ENCODE measurements at regions not wholly inside any gene's neighbourhood (a gene's known extent, or its start where the extent isn't known, plus 50 kb on each side); places are given as distances from the start of the nearest gene placed in this dataset.

GRCh38 chr3:111244760-111245159 is 173.1 kb downstream of the NECTIN3 start:
- no peak for DNase-seq

GRCh38 chr3:111246967-111247760 is 175.5 kb downstream of the NECTIN3 start:
- no peak for DNase-seq

- no peak for DNase-seq
Observed at GRCh38 chr3:111248406-111248805, 176.8 kb downstream of the NECTIN3 start.

- no peak for DNase-seq
Observed at GRCh38 chr3:111249421-111249820, 177.8 kb downstream of the NECTIN3 start.

DNA sequence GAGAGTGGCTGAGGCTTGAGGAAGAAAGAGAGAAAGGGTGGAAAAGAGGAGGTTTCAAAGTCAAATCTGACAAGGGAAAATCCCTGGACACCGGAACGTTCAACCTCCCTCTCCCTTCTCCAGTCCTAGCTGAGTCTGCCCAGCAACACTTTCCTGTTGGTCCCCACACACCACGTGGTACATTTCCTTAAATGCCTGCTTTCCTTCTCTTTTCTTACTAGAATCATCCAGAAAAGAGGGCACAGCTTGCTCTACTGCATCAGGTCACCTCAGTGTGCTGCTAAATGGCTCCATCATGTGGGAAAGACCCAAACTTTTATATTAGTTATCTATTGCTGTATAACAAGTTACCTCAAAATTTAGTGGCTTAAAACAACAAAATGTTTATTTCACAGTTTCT is 181.2 kb downstream of the NECTIN3 start:
- DNase-seq, result no peak

- DNase-seq, result no peak
Observed at GRCh38 chr3:111253733-111254132, 182.1 kb downstream of the NECTIN3 start.

DNA sequence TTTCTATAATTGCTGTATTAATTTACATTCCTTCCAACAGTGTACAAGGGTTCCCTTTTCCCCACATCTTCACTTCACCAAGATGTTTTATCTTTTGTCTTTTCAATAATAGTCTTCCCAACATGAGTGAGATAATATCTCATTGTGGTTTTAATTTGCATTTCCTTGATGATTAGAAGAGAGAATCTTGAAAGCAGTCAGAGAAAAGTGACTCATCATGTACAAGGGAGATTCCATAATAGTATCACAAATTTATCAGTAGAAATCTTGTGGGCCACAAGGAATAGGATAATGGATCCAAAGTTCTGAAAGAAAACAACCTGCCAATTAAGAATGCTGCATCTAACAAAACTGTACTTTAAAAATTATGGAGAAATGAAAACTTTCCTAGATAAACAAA is 189.3 kb downstream of the NECTIN3 start:
- DNase-seq, result no peak

GRCh38 chr3:111269777-111270176 is 198.2 kb downstream of the NECTIN3 start:
- no peak for DNase-seq

DNA sequence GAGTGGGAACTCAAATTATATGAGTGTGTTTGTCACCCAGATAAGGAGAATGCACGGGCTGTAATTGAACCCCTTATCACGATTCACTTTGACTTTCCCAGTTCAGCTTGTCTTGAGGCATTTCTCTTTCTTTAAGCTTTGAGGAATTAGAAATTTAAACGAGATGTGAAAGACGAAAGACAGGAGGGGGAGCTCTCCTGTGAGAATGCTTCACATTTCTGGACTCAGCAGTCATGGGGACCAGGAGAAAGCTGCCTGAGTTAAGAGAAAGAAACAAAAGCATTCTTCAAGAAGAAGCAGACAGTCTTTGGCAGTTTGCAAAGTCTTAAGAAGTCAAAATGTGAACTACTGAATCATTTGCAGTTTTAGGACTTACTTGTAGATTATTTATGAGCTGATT is 205.6 kb downstream of the NECTIN3 start:
- DNase-seq, result no peak

- DNase-seq, result no peak
Observed at GRCh38 chr3:111278959-111279358, 207.3 kb downstream of the NECTIN3 start.

DNA sequence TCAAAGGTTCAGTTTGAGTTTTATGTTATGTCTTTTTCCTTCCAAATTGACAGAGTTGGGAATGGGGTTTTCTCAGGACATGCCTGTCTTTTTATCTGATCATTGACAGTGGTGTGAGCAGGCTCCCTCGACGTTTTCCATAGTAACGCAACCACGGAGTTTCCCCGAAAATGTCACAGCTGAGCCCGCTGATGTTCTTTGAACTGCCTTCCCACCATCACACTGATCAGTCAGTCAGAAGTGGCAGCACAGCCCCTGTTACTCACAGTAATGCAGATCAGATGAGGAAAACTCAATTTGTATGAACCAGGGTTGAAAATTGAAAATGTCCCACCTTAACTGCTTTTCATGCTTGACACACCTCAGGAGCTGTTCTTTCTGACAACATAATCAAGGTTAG is 210.4 kb downstream of the NECTIN3 start:
- no peak for DNase-seq

GRCh38 chr3:111283165-111283564 is 211.5 kb downstream of the NECTIN3 start:
- no peak for DNase-seq

DNA sequence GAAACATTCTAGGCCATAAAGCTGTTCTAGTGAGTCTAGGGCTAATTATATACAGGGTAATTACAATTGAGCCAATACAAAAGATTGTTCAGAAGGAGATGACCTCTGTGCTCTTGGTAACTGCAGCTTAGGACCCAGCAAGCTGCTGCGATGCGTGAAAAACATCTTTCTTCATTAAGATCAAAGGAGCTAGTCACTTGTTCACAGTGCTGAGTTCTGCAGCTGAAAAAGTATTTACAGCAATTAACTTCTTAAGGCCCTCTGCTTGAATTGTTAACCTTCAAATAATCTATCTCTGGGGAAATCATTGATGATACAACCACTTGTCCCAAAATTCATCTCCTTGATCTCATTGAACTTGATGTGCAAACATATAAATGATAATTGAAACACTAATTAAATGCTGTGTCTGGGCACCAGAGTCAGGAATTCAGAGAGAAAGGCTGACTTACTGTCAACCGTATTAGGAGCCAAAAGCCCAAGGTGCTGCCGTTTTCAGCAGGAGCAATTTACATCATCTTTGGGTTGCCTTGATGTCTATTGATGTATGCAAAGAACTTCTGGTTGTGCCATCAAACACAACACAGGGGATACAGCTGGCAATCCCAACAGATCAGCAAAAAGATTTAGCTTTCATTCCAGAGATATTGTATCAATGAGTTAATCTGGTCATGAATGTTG is 213.0 kb downstream of the NECTIN3 start:
- DNase-seq, result no peak

GRCh38 chr3:111285184-111285538 is 213.5 kb downstream of the NECTIN3 start:
- no peak for DNase-seq

GRCh38 chr3:111285694-111286093 is 214.1 kb downstream of the NECTIN3 start:
- DNase-seq, result no peak

GRCh38 chr3:111286746-111287145 is 215.1 kb downstream of the NECTIN3 start:
- no peak for DNase-seq

GRCh38 chr3:111292117-111292516 is 220.5 kb downstream of the NECTIN3 start:
- DNase-seq, result no peak

GRCh38 chr3:111299192-111299615 is 227.6 kb downstream of the NECTIN3 start:
- no peak for DNase-seq

DNA sequence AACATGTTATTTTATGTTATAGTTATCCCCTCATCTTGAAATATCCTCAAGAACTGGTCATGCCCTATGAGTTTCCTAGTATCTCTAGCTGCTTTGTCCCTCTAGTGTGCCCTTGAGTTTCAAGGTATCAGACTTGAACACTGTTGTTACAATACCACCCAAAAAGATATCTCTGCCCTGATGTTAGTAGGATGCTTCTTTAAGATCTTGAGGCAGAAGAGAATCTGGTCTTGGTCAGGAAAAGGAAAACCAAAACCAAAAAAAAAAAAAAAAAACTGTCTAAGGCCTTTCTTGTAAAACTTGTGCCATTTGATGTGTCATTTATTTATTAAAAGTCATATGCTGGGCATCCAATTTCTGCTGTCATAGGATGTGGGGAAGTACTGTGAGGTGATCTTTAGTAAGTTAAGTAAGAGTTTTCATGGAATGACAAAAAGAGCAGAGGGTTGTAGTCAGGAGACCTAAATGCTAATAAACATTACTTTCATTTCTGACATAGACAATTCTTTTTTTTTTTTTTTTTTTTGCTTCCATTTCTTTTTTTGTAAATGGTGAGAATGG is 229.7 kb downstream of the NECTIN3 start:
- no peak for DNase-seq

GRCh38 chr3:111302063-111302462 is 230.4 kb downstream of the NECTIN3 start:
- DNase-seq, result no peak

GRCh38 chr3:111303760-111304159 is 232.1 kb downstream of the NECTIN3 start:
- no peak for DNase-seq

DNA sequence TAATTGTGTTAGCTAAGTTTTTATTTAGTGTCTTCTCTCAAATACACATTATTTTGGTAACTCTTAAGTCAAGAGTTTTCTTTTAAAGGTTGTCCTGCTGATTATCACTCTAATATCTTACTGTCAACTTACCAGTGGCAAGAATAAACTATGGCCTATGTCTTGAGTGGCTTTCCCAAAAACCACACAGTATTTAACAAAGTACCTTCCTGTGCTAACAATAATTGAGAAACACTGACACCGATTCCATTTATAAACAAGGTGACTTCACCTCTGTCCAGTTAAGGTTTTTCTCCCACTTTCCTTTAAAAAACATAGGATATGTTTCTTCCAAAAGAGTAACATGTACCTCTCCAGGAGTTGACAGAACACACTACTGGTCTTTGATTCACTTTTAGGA is 234.3 kb upstream of the CD96 start:
- DNase-seq, result no peak

DNA sequence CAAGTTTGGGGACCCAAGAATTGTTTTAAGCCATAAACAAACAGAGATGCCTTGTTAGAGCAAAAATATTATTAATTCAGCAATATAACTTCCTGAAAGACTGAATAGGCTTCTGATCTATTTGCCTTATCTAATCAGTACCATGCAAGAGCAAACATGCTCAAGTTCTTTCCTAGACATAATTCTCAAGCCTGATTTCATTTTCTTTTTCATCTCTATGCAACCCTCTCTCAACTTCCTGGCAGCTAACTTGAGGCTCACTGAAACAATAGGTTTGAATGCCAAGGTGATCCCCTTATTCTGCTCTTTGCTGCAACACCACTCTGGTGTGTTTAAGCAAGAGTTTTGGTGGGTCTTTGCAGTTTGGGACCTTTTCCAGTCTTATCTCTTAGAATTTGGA is 230.9 kb upstream of the CD96 start:
- DNase-seq, result no peak

DNA sequence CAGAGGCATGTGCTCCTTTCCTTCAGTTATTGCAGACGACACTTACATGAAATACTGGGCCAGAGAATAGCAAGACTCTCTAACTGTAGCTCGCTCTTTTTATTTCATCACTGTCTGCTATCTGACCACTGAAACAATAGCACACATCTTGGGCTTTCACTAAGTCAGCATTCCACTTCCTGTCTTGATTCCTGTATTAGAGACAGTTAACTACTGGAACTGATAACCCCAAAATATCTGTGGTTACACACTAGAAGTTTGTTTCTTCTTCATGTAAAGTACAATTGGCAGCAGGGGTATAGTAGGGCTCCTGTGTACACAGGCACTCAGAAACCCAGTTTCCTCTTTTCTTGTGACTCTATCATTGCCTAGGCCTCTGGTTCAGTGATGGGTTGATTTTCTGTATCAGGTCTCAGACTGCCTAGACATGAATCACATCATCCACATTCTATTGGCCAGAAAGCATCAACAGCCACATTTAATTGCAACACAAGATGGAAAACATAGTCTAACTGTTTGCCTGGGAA is 230.2 kb upstream of the CD96 start:
- no peak for DNase-seq
